GM19467 (cell line): ENCODE measurements at regions not wholly inside any gene's neighbourhood (a gene's known extent, or its start where the extent isn't known, plus 50 kb on each side); places are given as distances from the start of the nearest gene placed in this dataset.
"Not testable (repeated sequence)": the region's sequence is repeated elsewhere in the genome, so short reads cannot be mapped to it uniquely, and the experiment has no call there.

Source experiments
- ATAC-seq: cut with Tn5 transposase; IDR thresholded peaks from one replicate; pipeline ENCODE4 v1.9.1; 2021; ENCODE audit warnings: mild to moderate bottlenecking, moderate library complexity; ENCODE audit not compliant: unreplicated experiment

- ATAC-seq = no peak
These were observed 149.7 kb upstream of the PARD3B start for GRCh38 chr2:204395539-204395938.

- ATAC-seq = no peak
These were observed 144.2 kb upstream of the PARD3B start for GRCh38 chr2:204401114-204401513.

- no peak for ATAC-seq
These were observed 137.9 kb upstream of the PARD3B start for GRCh38 chr2:204407204-204408014.

DNA sequence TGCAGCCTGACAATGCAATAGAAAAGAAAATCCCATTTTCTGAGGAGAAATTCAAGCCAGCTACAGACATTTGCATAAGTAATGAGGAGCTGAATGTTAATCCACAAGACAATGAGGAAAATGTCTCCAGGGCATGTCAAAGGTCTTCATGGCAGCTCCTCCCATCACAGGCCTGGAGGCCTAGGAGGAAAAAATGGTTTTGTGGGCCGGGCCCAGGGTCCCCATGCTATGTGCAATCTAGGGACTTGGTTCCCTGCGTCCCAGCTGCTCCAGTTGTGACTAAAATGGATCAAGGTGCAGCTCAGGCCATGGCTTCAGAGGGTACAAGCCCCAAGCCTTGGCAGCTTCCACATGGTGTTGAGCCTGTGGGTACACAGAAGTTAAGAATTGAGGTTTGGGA lies 132.5 kb upstream of the PARD3B start:
- ATAC-seq = not testable (repeated sequence)

GRCh38 chr2:204415406-204416181 lies 129.7 kb upstream of the PARD3B start:
- ATAC-seq = no peak

GRCh38 chr2:204416236-204416635 lies 129.0 kb upstream of the PARD3B start:
- no peak for ATAC-seq

DNA sequence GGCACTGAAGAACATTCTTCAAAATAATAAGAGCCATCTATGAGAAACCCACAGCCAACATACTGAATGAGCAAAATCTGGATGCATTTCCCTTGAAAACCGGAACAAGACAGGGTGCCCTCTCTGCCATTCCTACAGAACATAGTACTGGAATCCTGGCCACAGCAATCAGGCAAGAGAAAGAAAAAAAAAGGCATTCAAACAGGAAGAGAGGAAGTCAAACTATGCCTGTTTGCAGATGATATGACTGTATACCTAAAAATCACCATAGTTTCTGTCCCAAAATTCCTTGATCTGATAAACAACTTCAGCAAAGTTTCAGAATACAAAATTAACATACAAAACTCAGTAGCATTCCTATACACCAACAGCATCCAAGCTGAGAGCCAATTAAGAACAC lies 119.5 kb upstream of the PARD3B start:
- ATAC-seq = no peak

DNA sequence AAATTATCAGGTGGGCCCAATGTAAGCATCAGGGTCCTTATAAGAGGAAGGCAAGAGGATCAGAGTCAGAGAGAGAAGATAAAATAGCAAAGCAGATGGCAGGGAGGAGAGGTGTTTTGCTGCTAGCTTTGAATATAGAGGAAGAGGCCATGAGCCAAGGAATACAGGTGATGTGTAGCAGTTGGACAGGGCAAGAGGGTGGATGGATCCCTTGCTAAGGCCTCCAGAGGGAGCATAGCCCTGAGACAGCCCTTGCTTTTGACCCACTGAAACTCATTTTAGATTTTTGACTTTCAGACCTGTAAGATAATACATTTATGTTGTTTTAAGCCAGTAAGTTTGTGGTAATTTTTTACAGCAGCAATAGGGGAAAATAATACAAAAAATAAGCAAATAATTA lies 116.6 kb upstream of the PARD3B start:
- no peak for ATAC-seq

DNA sequence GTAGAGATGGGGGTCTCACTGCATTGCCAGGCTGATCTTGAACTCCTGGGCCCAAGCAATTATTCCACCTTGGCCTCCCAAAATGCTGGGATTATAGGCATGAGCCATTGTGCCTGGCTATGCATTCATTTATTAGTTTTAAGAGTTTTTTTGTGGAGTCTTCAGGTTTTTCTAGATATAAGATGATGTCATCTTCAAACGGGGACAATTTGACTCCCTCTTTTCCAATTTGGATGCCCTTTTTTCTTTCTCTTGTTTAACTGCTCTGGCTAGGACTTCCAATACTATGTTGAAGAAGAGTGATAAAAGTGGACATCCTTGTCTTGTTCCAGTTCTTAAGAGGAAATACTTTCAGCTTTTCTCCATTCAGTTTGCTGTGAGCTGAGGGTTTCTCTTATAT lies 113.7 kb upstream of the PARD3B start:
- no peak for ATAC-seq

GRCh38 chr2:204432196-204432595 lies 113.1 kb upstream of the PARD3B start:
- no peak for ATAC-seq

DNA sequence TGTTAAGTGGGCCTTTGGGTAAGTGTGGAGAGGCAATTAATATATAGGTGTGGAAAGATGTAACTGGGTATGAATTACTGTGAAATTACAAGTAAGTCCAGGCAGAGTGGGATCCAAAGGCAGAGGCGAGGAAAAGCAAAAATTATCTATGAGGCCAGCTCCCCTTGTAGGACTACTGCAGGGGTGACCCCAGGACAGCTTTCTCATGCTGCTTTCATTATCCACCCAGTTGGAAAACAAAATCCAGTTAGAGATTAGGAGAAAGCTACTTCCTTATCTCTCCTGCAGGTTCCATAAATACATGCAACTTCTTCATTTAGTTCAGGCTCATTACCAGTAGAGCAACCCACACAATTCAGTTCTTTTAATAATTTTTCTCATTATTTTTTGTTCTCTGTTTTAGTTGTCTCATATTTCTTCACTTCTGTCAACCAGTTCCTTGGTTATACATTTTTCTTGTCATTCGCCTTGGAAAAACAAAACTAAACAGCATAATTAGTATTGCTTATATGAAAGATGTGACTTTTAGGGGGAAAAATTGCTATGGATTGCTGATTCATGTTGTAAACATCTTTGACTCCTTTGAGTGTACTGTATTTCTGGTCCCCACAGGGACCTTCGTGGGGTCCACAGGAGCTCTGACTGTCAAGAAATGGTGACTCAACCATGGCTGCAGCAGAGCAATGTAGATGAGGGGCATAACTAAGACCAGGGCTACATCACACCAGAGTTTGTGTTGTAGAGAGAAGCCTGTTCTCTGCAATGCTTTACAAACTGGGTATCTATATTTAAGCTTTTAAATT lies 110.4 kb upstream of the PARD3B start:
- no peak for ATAC-seq

GRCh38 chr2:204436230-204436629 lies 109.0 kb upstream of the PARD3B start:
- no peak for ATAC-seq

GRCh38 chr2:204437408-204437807 lies 107.9 kb upstream of the PARD3B start:
- ATAC-seq = no peak

- ATAC-seq = no peak
These were observed 107.2 kb upstream of the PARD3B start for GRCh38 chr2:204437815-204438756.

DNA sequence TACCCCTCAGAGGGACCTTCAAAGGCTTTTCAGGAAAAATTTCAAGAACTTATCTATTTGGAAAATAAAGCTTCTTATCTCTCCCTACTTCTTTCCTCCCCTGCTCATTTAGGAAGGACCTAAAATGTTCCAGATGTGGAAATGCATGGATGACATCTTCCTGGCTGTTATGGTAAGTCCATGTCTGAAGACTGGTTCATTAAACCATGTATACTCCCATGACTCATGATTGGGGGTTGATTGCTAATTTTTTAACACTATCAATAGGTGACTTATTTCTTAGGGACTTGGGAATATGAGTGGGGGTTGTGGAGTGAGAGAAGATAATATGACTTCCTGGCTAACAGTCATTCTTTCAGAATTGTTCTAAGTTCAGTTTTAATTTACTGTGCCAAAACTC lies 104.0 kb upstream of the PARD3B start:
- no peak for ATAC-seq

DNA sequence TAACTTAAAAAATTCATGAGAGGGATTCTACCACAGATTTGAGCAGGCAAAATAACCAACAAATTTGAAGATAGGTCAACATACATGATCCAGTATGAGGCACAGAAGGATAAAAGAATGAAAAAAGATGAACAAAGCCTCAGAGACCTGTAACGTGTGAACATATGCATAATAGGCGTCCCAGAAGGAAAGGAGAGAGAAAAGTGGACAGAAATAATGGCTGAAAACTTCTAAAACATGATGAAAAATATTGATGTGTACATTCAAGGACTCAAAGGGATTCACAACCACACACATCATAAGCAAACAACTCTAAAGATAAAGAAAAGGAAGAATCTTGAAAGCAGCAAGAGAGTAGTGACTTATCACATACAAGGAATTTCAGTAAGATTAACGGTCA lies 100.1 kb upstream of the PARD3B start:
- no peak for ATAC-seq

DNA sequence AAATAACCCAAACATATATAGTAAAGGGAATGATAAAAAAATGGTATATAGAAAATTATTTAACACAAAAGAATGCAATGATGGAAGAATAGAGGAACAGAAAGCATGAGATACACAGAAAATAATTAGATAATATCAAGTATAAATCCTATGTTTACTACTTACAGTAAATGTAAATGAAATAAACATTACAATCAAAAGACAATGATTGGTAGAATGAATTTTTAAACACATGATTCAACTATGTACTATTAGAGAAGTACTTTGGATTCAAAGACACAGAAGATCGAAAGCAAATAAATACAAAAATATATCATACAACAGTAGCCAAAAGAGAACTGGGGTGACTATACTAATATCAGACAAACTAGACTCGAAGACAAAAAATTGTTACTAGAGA lies 97.6 kb upstream of the PARD3B start:
- ATAC-seq = no peak

- ATAC-seq = no peak
These were observed 95.3 kb upstream of the PARD3B start for GRCh38 chr2:204449977-204450376.

GRCh38 chr2:204451766-204452165 lies 93.5 kb upstream of the PARD3B start:
- ATAC-seq = no peak

DNA sequence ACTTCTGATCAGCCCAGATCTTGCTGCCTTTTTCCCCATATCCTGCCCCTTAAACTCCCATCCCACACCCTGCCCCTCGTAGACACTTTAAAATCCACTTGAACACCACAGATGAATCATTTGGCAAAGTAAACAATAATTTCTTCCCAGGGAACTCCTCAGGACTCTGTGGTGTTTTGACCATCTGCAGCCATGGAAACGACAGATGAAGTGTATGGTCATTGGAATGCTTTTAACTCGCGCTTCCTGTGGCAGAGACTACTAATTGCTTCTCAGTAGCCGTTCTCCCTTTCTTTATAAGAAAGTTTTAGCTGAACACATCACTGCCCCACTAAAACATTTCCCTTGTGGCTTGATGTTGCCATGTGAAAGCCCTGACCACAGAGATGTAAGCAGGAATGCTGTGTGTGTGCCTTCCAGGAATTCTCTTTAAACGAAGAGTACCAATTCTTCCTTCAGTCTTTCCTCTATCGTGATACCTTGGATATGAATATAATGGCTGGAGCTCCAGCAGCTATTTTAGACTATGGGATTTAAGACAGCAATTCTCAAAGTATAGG lies 92.7 kb upstream of the PARD3B start:
- no peak for ATAC-seq
